ENCODE measurements at regions not wholly inside any gene's neighbourhood (a gene's known extent, or its start where the extent isn't known, plus 50 kb on each side); places are given as distances from the start of the nearest gene placed in this dataset.

DNA sequence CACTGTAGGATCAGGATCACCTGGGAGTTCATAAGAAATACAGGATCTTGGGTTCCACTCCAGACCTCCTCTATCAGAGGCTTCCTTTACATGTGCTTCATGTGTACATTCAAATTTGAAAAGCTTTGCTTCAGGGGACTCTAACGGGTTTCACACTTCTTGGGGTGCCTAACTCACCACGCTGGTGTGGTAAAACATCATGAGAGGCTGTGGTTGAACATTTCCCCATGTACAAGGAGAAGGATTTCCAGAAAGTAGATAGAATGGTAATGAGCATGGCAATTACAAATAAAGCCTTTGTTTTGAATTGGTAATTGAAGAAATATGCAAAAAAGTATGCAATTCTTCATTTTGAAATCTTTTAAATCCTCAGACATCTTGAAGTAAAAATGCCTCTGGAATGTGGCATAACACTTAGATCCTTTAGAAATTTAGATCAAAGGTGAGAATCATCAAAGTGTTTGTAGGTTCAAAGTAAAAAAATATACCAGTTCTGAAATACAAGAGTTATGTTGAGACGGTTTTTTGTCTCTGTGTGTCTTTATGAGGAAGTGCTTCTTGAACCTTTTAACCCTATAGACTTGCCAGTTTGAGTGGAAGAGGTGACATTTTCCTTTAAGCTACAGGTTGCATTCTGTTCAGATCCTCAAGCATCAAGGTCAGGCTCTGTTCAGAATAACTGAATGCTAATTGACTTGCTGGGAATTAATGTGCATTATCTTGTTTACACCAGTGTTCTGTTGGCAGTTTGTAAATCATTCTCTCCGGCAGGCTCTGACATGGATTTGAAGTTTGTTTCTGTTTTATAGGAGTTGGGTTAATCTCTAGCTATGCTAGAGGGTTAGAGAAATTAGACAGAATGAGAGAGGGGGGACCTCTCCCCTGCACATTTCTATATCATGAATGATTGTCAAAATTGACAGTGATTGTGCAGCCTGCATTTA is 415.3 kb downstream of the MAN2A1 start:
- TF ChIP-seq, protein P1, sequence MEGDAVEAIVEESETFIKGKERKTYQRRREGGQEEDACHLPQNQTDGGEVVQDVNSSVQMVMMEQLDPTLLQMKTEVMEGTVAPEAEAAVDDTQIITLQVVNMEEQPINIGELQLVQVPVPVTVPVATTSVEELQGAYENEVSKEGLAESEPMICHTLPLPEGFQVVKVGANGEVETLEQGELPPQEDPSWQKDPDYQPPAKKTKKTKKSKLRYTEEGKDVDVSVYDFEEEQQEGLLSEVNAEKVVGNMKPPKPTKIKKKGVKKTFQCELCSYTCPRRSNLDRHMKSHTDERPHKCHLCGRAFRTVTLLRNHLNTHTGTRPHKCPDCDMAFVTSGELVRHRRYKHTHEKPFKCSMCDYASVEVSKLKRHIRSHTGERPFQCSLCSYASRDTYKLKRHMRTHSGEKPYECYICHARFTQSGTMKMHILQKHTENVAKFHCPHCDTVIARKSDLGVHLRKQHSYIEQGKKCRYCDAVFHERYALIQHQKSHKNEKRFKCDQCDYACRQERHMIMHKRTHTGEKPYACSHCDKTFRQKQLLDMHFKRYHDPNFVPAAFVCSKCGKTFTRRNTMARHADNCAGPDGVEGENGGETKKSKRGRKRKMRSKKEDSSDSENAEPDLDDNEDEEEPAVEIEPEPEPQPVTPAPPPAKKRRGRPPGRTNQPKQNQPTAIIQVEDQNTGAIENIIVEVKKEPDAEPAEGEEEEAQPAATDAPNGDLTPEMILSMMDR (IDR thresholded peaks at IDR 0.05; ENCODE audit: extremely low read depth in 1 of 2, insufficient read depth in 1 of 2, low read depth in 1 of 2, low read length in 2 of 2) = no peak
- no peak for TF ChIP-seq POLR2A (IDR thresholded peaks at IDR 0.05; ENCODE audit: low read depth, low read length)
- no peak for TF ChIP-seq FOS (IDR thresholded peaks at IDR 0.05; ENCODE audit: borderline replicate concordance, insufficient read depth, low read length)
- no peak for TF ChIP-seq MYC (IDR thresholded peaks at IDR 0.05; ENCODE audit: low read depth, low read length)
- TF ChIP-seq POLR2AphosphoS5 (IDR thresholded peaks at IDR 0.05; ENCODE audit: insufficient read depth, low read depth, low read length) = no peak

All from endothelial cell of umbilical vein (primary cell).